ENCODE measurements at regions not wholly inside any gene's neighbourhood (a gene's known extent, or its start where the extent isn't known, plus 50 kb on each side); places are given as distances from the start of the nearest gene placed in this dataset.

- TF ChIP-seq CTCF (IDR thresholded peaks at IDR 0.05) (no peak), POLR2A (IDR thresholded peaks at IDR 0.05) (no peak)
Observed at GRCh38 chr5:159695741-159696294, 220.5 kb upstream of the ADRA1B start.
